PC-3 (cell line): ENCODE measurements at regions not wholly inside any gene's neighbourhood (a gene's known extent, or its start where the extent isn't known, plus 50 kb on each side); places are given as distances from the start of the nearest gene placed in this dataset.
"Not testable (repeated sequence)": the region's sequence is repeated elsewhere in the genome, so short reads cannot be mapped to it uniquely, and the experiment has no call there.

Experiments used
- CTCF ChIP-seq: fragments of 300-600 bp; sonication (generic); conservative IDR thresholded peaks from 2 replicates; pipeline ENCODE4 v1.5.1; 2017; ENCODE audit warnings: antibody characterized with exemption, low read depth, mild to moderate bottlenecking, low read length
- EZH2 ChIP-seq: fragments of 300-600 bp; sonication (generic); IDR thresholded peaks from one replicate; pipeline ENCODE4 v1.6.1; 2017; ENCODE audit warnings: antibody characterized with exemption, mild to moderate bottlenecking, low read length; ENCODE audit not compliant: unreplicated experiment
- EZH2phosphoT487 ChIP-seq: fragments of 300-600 bp; sonication (generic); IDR thresholded peaks from 2 replicates; pipeline ENCODE4 v1.6.1; 2018; ENCODE audit warnings: mild to moderate bottlenecking, antibody characterized with exemption, low read length, borderline replicate concordance

DNA sequence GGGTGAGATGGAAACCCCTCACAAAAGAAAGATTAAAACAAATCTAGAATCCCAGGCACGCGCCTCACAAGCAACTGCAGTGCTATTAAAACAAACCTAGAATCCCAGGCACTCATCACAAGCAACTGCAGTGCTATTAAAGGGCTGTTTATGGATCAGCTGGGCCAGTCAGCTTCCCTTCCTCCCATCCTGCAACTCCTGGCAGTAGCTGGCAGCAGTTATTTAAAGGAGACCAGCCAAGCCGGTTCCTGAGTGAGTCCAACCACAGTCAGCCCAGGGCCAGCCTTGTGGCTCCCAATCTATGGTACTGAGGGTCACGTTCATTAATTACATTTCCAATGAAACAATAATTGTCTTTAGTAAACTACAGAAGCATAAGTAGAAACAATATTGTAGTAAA lies 1673.5 kb downstream of the SPATA31A7 start:
- not testable (repeated sequence) for TF ChIP-seq CTCF, EZH2phosphoT487, EZH2
